GM12878 (cell line): ENCODE measurements at regions not wholly inside any gene's neighbourhood (a gene's known extent, or its start where the extent isn't known, plus 50 kb on each side); places are given as distances from the start of the nearest gene placed in this dataset.

ENCODE experiments used
- ATAC-seq: fragments of 200-7000 bp; cut with Tn5 transposase; 3 replicates; pipeline ENCODE4 v1.9.1; 2020; ENCODE audit warnings: mild to moderate bottlenecking, moderate library complexity
- BruUV-seq: library from RNA; stranded (reverse); fragments of 400-500 nt; replicated peaks from 2 replicates; lab custom pipeline; 2021; lab: Mats Ljungman, UMichigan
- CTCF ChIA-PET: fragments of 300-600 bp; sonication (Branson Sonifier 250); formaldehyde crosslinking; extraction: SDS; loops from one replicate; lab custom pipeline; 2021; ENCODE audit warnings: inconsistent platforms; lab: Yijun Ruan, JAX
- POLR2A ChIA-PET: fragments of 350-600 bp; formaldehyde crosslinking; extraction: SDS; loops from one replicate; lab custom pipeline; 2021; ENCODE audit warnings: inconsistent platforms; lab: Charles Lee
- RAD21 ChIA-PET: fragments of 300-600 bp; sonication (Branson Sonifier 250); formaldehyde crosslinking; loops from one replicate; lab custom pipeline; 2023; ENCODE audit warnings: antibody characterized with exemption; ENCODE audit not compliant: unreplicated experiment; lab: Charles Lee
- SMC1A ChIA-PET: fragments of 300-600 bp; sonication (Branson Sonifier 250); formaldehyde crosslinking; loops from one replicate; lab custom pipeline; 2023; ENCODE audit not compliant: unreplicated experiment, uncharacterized antibody; lab: Charles Lee
- DNase-seq: peaks from one replicate; pipeline ENCODE4 v3.0.0-alpha.2; 2011; ENCODE audit warnings: low read depth, low spot score
- FAIRE-seq: peaks from 3 replicates; lab custom pipeline; 2011; peaks lifted over from hg19 to GRCh38; lab: Jason Lieb, UNC
- H2AFZ ChIP-seq: 2 replicates; pipeline ENCODE4 v1.6.0; 2011; ENCODE audit warnings: low read depth, low read length, control low read depth; ENCODE audit not compliant: control insufficient read depth
- H3K27ac ChIP-seq: 2 replicates; pipeline ENCODE4 v1.5.1; 2011; ENCODE audit warnings: control low read depth; ENCODE audit not compliant: control insufficient read depth, insufficient read depth
- H3K27me3 ChIP-seq, 2 experiments: replicated peaks in 1 of 2; 2 replicates each; pipeline versions ENCODE4 v1.6.0 to v1.6.1; 2011; ENCODE audit warnings: low read length in 1 of 2; ENCODE audit not compliant: control insufficient read depth in 2 of 2, insufficient read depth in 2 of 2
- H3K36me3 ChIP-seq, 2 experiments: 2 replicates each; pipeline ENCODE4 v1.5.1; 2011; ENCODE audit warnings: low read length in 1 of 2; ENCODE audit not compliant: control insufficient read depth in 2 of 2, insufficient read depth in 2 of 2
- H3K4me1 ChIP-seq: 2 replicates; pipeline ENCODE4 v1.6.1; 2011; ENCODE audit warnings: mild to moderate bottlenecking, low read length, moderate library complexity, mixed read lengths; ENCODE audit not compliant: control insufficient read depth, insufficient read depth
- H3K4me2 ChIP-seq: 2 replicates; pipeline ENCODE4 v1.6.0; 2011; ENCODE audit warnings: control low read depth; ENCODE audit not compliant: control insufficient read depth, insufficient read depth
- H3K4me3 ChIP-seq: fragments of 200-600 bp; sonication (generic); 2 replicates; pipeline ENCODE4 v1.5.1; 2016
- H3K79me2 ChIP-seq: 2 replicates; pipeline ENCODE4 v1.6.0; 2011; ENCODE audit warnings: low read length; ENCODE audit not compliant: control insufficient read depth, insufficient read depth
- H3K9ac ChIP-seq: 2 replicates; pipeline ENCODE4 v1.8.0; 2011; ENCODE audit warnings: low read length, control low read depth, mixed read lengths; ENCODE audit not compliant: control insufficient read depth, insufficient read depth
- H3K9me3 ChIP-seq: replicated peaks from 3 replicates; pipeline ENCODE4 v1.5.1; 2011; ENCODE audit warnings: mild to moderate bottlenecking, low read length; ENCODE audit not compliant: control insufficient read depth, insufficient read depth
- H4K20me1 ChIP-seq: 2 replicates; pipeline ENCODE4 v1.6.0; 2011; ENCODE audit not compliant: control insufficient read depth, insufficient read depth
- BCL11A ChIP-seq: IDR thresholded peaks from 2 replicates; pipeline ENCODE4 v1.6.1; 2011; ENCODE audit warnings: low read depth, low read length
- CBX5 ChIP-seq: sonication (generic); IDR thresholded peaks from 2 replicates; pipeline ENCODE4 v1.6.1; 2016; ENCODE audit warnings: low read depth, moderate library complexity, mild to moderate bottlenecking, inconsistent platforms
- CHD2 ChIP-seq: IDR thresholded peaks from 2 replicates; pipeline ENCODE4 v1.6.1; 2011; ENCODE audit warnings: low read depth, low read length, improper control_type of control experiment, borderline replicate concordance
- GATAD2B ChIP-seq: fragments of 450-650 bp; conservative IDR thresholded peaks from 2 replicates; pipeline ENCODE4 v1.6.1; 2017; ENCODE audit warnings: low read depth, mild to moderate bottlenecking, moderate library complexity
- NR2F1 ChIP-seq: fragments of 450-650 bp; conservative IDR thresholded peaks from 2 replicates; pipeline ENCODE4 v1.6.1; 2017; ENCODE audit warnings: mild to moderate bottlenecking
- PML ChIP-seq: IDR thresholded peaks from 2 replicates; pipeline ENCODE4 v1.6.1; 2012; ENCODE audit warnings: low read length, inconsistent platforms
- POLR2AphosphoS2 ChIP-seq: IDR thresholded peaks from 2 replicates; pipeline ENCODE4 v1.6.1; 2011; ENCODE audit warnings: low read depth, mild to moderate bottlenecking, low read length, improper control_type of control experiment, moderate library complexity
- POU2F2 ChIP-seq: IDR thresholded peaks from 3 replicates; pipeline ENCODE4 v1.6.1; 2011; ENCODE audit warnings: low read depth, mild to moderate bottlenecking, low read length, borderline replicate concordance
- TARDBP ChIP-seq: IDR thresholded peaks from 2 replicates; pipeline ENCODE4 v1.6.1; 2016; ENCODE audit warnings: borderline replicate concordance
- TCF3 ChIP-seq: IDR thresholded peaks from 2 replicates; pipeline ENCODE4 v1.6.1; 2012; ENCODE audit warnings: low read depth, mild to moderate bottlenecking, low read length, borderline replicate concordance; ENCODE audit not compliant: insufficient read depth
- YBX1 ChIP-seq: fragments of 450-650 bp; IDR thresholded peaks from 2 replicates; pipeline ENCODE4 v1.6.1; 2016; ENCODE audit warnings: antibody characterized with exemption
- ZBED1 ChIP-seq: IDR thresholded peaks from 2 replicates; pipeline ENCODE4 v1.6.1; 2016; ENCODE audit warnings: borderline replicate concordance
- ZNF217 ChIP-seq: fragments of 450-650 bp; IDR thresholded peaks from 2 replicates; pipeline ENCODE4 v1.6.1; 2017; ENCODE audit warnings: antibody characterized with exemption, mild to moderate bottlenecking
- WGBS: methylation state at CpG from one replicate; pipeline ENCODE4 v1.1.6; 2016; ENCODE audit warnings: low lambda C conversion rate; ENCODE audit not compliant: insufficient replicate concordance, insufficient coverage; ENCODE audit errors: missing lambda C conversion rate; 5-methylcytosine and 5-hydroxymethylcytosine counted together
- in situ Hi-C: fragments of 300-500 bp; cut with MboI; formaldehyde crosslinking; loops from 9 replicates; pipeline ENCODE4 v1.14.3; 2018; ENCODE audit warnings: mixed read lengths
- intact Hi-C: fragments of 100-400 bp; cut with micrococcal nuclease; formaldehyde crosslinking; loops from one replicate; pipeline ENCODE4 v1.14.2; 2022; ENCODE audit not compliant: unreplicated experiment
- TF ChIP-seq, protein P1 (sequence below): IDR thresholded peaks from 2 replicates; pipeline ENCODE4 v1.6.1; 2012; ENCODE audit warnings: low read depth, low read length, improper control_type of control experiment
- TF ChIP-seq, protein P2 (sequence below): fragments of 450-650 bp; IDR thresholded peaks from 2 replicates; pipeline ENCODE4 v1.6.1; 2016; ENCODE audit warnings: mild to moderate bottlenecking, moderate library complexity, borderline replicate concordance
- TF ChIP-seq, protein P3 (sequence below): IDR thresholded peaks from 2 replicates; pipeline ENCODE4 v1.6.1; 2011; ENCODE audit warnings: low read depth, mild to moderate bottlenecking, low read length, moderate library complexity, borderline replicate concordance; ENCODE audit errors: extremely low read depth

DNA sequence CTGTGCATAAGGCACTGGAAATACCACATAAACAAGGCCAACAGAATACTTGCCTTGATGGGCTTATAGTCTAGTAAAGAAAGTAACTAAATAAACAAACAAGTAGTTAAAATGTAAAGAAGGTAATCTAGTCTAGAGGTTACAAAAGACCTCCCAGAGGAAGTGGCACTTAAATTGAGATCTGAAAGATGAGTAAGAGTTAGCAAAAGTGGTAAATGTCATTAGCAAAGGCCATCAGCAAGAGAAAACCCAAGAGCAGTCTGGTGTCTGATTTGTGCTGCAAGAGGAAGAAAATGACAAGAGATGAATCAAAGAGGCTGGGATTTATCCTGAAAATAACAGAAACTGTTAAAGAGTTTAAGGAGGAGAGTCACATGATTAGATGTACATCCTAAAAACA lies 96.6 kb upstream of the SMLR1 start (continued):
- TF ChIP-seq CHD2, result no peak
- no peak for TF ChIP-seq TARDBP
- no peak for TF ChIP-seq ZNF217
- TF ChIP-seq, all 136 proteins: peak for 0

DNA sequence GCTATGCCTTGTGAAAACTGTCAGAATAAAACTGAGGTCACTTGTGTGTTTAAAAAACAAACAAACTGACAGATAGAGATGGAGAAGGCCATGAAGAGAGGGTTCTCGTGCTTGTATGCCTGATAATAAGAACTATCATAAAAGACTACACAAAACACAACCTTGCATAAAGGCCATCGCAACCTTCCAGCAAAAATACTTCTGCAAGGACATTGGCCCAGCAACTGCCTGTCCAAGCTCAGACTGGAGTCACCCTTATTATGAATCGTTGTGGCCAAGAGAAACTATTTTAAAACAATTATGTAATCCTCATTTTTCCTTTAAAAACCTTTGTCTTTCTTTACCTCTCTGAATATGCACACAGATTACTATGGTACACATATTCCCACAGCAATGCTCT lies 93.0 kb upstream of the SMLR1 start:
- Histone ChIP-seq H3K36me3 (no peaks in the 10 kb centered on the region), H2AFZ (no peak overlapping the region), H3K27me3 (no peaks in the 10 kb centered on the region), H4K20me1 (no peaks in the 10 kb centered on the region), H3K9me3 (no peaks in the 10 kb centered on the region), H3K27ac (no peak overlapping the region), H3K4me1 (no peaks in the 10 kb centered on the region), H3K4me2 (no peak overlapping the region), H3K9ac (no peak overlapping the region), H3K79me2 (no peaks in the 10 kb centered on the region), H3K4me3 (no peak overlapping the region)
- no TSS peak for BruUV-seq
- RAD21 ChIA-PET, result no interaction called here
- SMC1A ChIA-PET, result no interaction called here
- intact Hi-C loops (no loop called here), in situ Hi-C loops (no loop called here)
- TF ChIP-seq NR2F1, result no peak
- TF ChIP-seq, protein P1, sequence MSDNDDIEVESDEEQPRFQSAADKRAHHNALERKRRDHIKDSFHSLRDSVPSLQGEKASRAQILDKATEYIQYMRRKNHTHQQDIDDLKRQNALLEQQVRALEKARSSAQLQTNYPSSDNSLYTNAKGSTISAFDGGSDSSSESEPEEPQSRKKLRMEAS, result no peak
- TF ChIP-seq, protein P2, sequence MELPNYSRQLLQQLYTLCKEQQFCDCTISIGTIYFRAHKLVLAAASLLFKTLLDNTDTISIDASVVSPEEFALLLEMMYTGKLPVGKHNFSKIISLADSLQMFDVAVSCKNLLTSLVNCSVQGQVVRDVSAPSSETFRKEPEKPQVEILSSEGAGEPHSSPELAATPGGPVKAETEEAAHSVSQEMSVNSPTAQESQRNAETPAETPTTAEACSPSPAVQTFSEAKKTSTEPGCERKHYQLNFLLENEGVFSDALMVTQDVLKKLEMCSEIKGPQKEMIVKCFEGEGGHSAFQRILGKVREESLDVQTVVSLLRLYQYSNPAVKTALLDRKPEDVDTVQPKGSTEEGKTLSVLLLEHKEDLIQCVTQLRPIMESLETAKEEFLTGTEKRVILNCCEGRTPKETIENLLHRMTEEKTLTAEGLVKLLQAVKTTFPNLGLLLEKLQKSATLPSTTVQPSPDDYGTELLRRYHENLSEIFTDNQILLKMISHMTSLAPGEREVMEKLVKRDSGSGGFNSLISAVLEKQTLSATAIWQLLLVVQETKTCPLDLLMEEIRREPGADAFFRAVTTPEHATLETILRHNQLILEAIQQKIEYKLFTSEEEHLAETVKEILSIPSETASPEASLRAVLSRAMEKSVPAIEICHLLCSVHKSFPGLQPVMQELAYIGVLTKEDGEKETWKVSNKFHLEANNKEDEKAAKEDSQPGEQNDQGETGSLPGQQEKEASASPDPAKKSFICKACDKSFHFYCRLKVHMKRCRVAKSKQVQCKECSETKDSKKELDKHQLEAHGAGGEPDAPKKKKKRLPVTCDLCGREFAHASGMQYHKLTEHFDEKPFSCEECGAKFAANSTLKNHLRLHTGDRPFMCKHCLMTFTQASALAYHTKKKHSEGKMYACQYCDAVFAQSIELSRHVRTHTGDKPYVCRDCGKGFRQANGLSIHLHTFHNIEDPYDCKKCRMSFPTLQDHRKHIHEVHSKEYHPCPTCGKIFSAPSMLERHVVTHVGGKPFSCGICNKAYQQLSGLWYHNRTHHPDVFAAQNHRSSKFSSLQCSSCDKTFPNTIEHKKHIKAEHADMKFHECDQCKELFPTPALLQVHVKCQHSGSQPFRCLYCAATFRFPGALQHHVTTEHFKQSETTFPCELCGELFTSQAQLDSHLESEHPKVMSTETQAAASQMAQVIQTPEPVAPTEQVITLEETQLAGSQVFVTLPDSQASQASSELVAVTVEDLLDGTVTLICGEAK, result no peak
- TF ChIP-seq POLR2AphosphoS2, result no peak
- no peak for TF ChIP-seq BCL11A
- TF ChIP-seq PML, result no peak
- TF ChIP-seq CBX5, result no peak
- no peak for TF ChIP-seq POU2F2
- no peak for TF ChIP-seq ZBED1
- TF ChIP-seq, protein P3, sequence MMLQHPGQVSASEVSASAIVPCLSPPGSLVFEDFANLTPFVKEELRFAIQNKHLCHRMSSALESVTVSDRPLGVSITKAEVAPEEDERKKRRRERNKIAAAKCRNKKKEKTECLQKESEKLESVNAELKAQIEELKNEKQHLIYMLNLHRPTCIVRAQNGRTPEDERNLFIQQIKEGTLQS, result no peak
- TF ChIP-seq YBX1, result no peak
- no peak for TF ChIP-seq GATAD2B
- no peak for TF ChIP-seq TCF3
- CTCF ChIA-PET, result no interaction called here
- no peak for FAIRE-seq
- ATAC-seq, result no peak
- no peak for DNase-seq
- POLR2A ChIA-PET, result no interaction called here
- 33% methylated on average over 3 of the region's 3 CpGs for WGBS
